ENCODE measurements at regions not wholly inside any gene's neighbourhood (a gene's known extent, or its start where the extent isn't known, plus 50 kb on each side); places are given as distances from the start of the nearest gene placed in this dataset.

DNA sequence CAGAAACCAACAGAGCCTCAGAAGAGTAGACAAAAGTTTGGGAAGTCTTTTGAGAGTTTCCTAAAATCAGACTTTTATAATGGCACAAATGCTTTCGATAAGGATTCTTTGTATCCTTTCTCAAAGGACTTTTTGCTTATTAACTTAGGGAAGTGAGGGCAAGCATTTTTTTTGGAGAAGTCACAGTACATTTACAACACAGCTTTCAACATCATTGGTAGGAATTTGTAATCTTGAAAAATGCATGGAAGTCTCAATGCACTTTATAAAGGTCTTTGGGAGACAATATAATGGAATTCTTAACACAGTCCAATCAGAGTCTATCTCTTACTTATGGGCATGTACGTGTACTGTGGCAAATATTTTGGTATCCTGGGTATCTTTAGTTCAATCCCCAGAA is 325.8 kb upstream of the NR5A2 start:
- no peak overlapping the region for H3K27ac ChIP-seq (ENCODE audit: low read depth, low read length, poor library complexity, severe bottlenecking)
- no peaks in the 10 kb centered on the region for H3K4me1 ChIP-seq (ENCODE audit: insufficient read depth, low read length, severe bottlenecking)
- no peaks in the 10 kb centered on the region for H3K79me2 ChIP-seq (ENCODE audit: insufficient read depth, low read length)
- no peak overlapping the region for H3K4me2 ChIP-seq (ENCODE audit: low read length)
- no peaks in the 10 kb centered on the region for H4K20me1 ChIP-seq (ENCODE audit: insufficient read depth, low read length)
- no peaks in the 10 kb centered on the region for H3K27me3 ChIP-seq (ENCODE audit: insufficient read depth, low read length)
- no peak overlapping the region for H3K4me3 ChIP-seq (ENCODE audit: low read depth, low read length, poor library complexity, severe bottlenecking)
- no peaks in the 10 kb centered on the region for H3K9me3 ChIP-seq (ENCODE audit: low read length)
- no peaks in the 10 kb centered on the region for H3F3A ChIP-seq (ENCODE audit: insufficient read depth, low read length)
- H3K9me2 ChIP-seq (ENCODE audit: low read depth, low read length): no peaks in the 10 kb centered on the region
- no peak overlapping the region for H3K9ac ChIP-seq (ENCODE audit: low read length)
- no peaks in the 10 kb centered on the region for H3K36me3 ChIP-seq (ENCODE audit: insufficient read depth, low read length)
- TF ChIP-seq, protein P1, sequence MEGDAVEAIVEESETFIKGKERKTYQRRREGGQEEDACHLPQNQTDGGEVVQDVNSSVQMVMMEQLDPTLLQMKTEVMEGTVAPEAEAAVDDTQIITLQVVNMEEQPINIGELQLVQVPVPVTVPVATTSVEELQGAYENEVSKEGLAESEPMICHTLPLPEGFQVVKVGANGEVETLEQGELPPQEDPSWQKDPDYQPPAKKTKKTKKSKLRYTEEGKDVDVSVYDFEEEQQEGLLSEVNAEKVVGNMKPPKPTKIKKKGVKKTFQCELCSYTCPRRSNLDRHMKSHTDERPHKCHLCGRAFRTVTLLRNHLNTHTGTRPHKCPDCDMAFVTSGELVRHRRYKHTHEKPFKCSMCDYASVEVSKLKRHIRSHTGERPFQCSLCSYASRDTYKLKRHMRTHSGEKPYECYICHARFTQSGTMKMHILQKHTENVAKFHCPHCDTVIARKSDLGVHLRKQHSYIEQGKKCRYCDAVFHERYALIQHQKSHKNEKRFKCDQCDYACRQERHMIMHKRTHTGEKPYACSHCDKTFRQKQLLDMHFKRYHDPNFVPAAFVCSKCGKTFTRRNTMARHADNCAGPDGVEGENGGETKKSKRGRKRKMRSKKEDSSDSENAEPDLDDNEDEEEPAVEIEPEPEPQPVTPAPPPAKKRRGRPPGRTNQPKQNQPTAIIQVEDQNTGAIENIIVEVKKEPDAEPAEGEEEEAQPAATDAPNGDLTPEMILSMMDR (IDR thresholded peaks at IDR 0.05; ENCODE audit: low read length): no peak
- no peak for TF ChIP-seq EZH2 (IDR thresholded peaks at IDR 0.05; ENCODE audit: borderline replicate concordance, low read length)
- H2AFZ ChIP-seq (ENCODE audit: low read length): no peak overlapping the region

DNA sequence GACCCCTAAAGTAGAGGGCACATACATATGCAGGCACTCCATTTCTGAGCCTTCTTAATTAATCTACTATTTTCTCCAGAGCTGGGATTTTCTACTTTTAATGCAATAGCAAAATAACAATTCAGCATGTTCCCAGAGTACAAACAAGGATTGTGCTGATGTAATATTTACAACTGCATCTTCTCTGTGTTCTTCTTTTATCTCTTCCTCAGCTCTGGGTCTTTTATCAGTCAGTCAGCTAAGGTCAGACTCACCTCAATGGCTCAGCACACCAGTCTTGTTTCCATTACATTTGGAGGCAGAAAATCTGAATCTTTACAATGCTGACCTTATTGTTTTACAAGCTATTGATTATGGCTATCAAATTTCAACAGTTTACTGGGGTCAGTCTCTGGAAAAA is 323.3 kb upstream of the NR5A2 start:
- Histone ChIP-seq H3K9me2 (ENCODE audit: low read depth, low read length) (no peaks in the 10 kb centered on the region), H3K27me3 (ENCODE audit: insufficient read depth, low read length) (no peaks in the 10 kb centered on the region), H3K79me2 (ENCODE audit: insufficient read depth, low read length) (no peaks in the 10 kb centered on the region), H2AFZ (ENCODE audit: low read length) (no peak overlapping the region), H3K4me1 (ENCODE audit: insufficient read depth, low read length, severe bottlenecking) (no peaks in the 10 kb centered on the region), H3F3A (ENCODE audit: insufficient read depth, low read length) (no peaks in the 10 kb centered on the region), H3K9me3 (ENCODE audit: low read length) (no peaks in the 10 kb centered on the region), H3K4me3 (ENCODE audit: low read depth, low read length, poor library complexity, severe bottlenecking) (no peak overlapping the region), H3K36me3 (ENCODE audit: insufficient read depth, low read length) (no peaks in the 10 kb centered on the region), H3K9ac (ENCODE audit: low read length) (no peak overlapping the region), H3K27ac (ENCODE audit: low read depth, low read length, poor library complexity, severe bottlenecking) (no peak overlapping the region), H4K20me1 (ENCODE audit: insufficient read depth, low read length) (no peaks in the 10 kb centered on the region), H3K4me2 (ENCODE audit: low read length) (no peak overlapping the region)
- TF ChIP-seq, protein P1 (IDR thresholded peaks at IDR 0.05; ENCODE audit: low read length): no peak
- no peak for TF ChIP-seq EZH2 (IDR thresholded peaks at IDR 0.05; ENCODE audit: borderline replicate concordance, low read length)

DNA sequence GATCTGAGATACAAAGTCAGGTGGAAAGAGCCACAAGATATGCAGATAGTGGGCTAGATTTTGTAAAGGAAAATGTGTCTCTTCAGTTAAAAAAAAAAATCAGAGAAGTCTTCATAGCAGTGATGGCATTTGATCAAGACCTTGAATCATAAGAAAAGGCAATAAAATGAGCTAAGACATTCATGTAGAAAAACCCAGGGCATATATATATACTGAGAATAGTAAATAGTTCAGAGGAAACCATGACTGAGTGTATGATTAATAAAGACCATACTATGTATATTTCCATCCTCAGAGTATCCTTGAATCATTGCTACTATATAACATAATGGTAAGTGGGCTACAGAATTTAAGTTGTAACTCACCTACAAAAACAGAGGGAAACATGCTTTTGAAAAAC is 321.7 kb upstream of the NR5A2 start:
- no peak overlapping the region for H2AFZ ChIP-seq (ENCODE audit: low read length)
- H3F3A ChIP-seq (ENCODE audit: insufficient read depth, low read length): no peaks in the 10 kb centered on the region
- no peaks in the 10 kb centered on the region for H4K20me1 ChIP-seq (ENCODE audit: insufficient read depth, low read length)
- H3K9me2 ChIP-seq (ENCODE audit: low read depth, low read length): no peaks in the 10 kb centered on the region
- H3K4me2 ChIP-seq (ENCODE audit: low read length): no peak overlapping the region
- TF ChIP-seq EZH2 (IDR thresholded peaks at IDR 0.05; ENCODE audit: borderline replicate concordance, low read length): no peak
- TF ChIP-seq, protein P1 (IDR thresholded peaks at IDR 0.05; ENCODE audit: low read length): no peak
- no peaks in the 10 kb centered on the region; the same call in 1 of the 2 replicates for H3K9me3 ChIP-seq (ENCODE audit: low read length)
- H3K9ac ChIP-seq (ENCODE audit: low read length): no peak overlapping the region
- no peaks in the 10 kb centered on the region for H3K36me3 ChIP-seq (ENCODE audit: insufficient read depth, low read length)
- H3K27me3 ChIP-seq (ENCODE audit: insufficient read depth, low read length): no peaks in the 10 kb centered on the region
- H3K79me2 ChIP-seq (ENCODE audit: insufficient read depth, low read length): no peaks in the 10 kb centered on the region
- no peaks in the 10 kb centered on the region for H3K4me1 ChIP-seq (ENCODE audit: insufficient read depth, low read length, severe bottlenecking)
- H3K4me3 ChIP-seq (ENCODE audit: low read depth, low read length, poor library complexity, severe bottlenecking): no peak overlapping the region
- no peak overlapping the region for H3K27ac ChIP-seq (ENCODE audit: low read depth, low read length, poor library complexity, severe bottlenecking)

Data from OCI-LY1 (cell line).